Midbrain (tissue), 1 donor: ENCODE measurements at regions not wholly inside any gene's neighbourhood (a gene's known extent, or its start where the extent isn't known, plus 50 kb on each side); places are given as distances from the start of the nearest gene placed in this dataset.
"Not testable (repeated sequence)": the region's sequence is repeated elsewhere in the genome, so short reads cannot be mapped to it uniquely, and the experiment has no call there.

ENCODE experiments used
- DNase-seq: peaks from one replicate; lab custom pipeline; 2025; lab: John Stamatoyannopoulos, UW

DNA sequence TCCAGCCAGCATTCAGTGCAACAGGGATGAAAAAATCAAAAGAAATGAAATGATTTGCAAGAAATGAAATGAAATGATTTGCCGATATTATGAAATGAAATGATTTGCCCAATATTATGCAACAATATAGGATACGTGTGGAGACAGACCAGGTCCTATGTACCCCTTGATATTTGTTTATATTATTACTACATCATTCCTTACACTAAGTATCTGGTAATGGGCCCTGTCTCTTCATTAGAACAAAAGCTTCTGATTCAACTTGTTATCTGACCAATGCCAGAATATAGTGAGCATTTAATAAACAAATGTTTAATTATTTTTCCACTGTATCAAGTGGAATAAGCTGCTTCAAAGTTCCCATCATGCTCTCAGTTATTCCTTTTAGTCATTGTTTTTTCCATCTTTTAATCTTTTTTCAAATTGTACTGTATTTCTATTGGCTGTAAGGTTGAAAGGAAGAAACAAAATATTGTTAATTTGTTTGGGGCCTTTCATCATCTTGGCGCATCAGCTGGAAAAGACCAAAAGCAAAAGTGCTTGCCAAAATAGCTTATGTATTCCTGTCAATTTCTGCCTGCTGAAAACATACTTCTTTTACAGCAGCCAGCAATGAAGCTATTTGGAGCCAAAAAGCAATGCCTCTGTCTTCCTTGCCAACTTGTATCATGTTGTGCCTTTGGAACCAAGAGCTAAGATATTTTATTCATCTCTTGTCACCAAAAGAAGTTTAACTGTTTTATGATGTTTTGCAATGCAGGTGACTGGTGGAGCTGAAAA lies 2314.9 kb downstream of the LRRC4C start:
- no peak for DNase-seq

DNA sequence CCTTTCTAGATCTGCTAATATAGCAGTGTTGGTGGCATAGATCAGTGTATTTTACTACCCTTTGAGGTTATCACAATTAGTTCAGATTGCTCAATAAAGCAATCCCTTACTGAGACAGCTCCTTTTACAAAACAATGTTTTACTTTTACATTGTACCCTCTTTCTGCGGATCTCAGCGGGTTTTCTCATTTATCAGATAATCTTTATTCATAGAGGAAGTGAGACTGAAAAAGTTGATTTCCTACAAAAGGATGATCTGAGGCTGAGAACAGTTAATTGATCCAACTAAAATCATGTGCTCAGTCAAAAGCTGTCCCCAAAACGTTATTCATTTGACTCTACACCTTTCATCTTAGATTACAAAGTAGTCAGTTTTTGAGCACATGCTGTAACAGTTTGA lies 2319.9 kb downstream of the LRRC4C start:
- no peak for DNase-seq

DNA sequence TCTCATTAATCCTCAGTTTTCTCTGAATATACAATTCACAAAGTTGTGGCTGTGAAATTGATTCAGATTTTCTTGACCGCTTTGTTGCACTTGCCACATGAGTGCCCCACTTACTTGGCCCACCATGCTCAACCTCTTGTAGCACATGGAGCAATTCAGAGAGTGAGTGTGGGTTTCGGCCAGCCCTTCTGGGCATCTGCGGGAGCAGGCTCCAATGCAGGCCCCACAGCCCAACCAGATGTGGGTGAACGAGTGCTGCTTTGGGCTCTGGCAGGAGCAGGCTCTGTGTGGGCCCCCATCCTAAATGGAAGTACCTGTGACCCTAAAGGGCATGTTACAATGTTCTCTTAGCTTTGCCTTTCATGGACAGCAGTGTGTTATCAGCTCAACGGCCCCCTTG lies 2338.6 kb downstream of the LRRC4C start:
- no peak for DNase-seq

DNA sequence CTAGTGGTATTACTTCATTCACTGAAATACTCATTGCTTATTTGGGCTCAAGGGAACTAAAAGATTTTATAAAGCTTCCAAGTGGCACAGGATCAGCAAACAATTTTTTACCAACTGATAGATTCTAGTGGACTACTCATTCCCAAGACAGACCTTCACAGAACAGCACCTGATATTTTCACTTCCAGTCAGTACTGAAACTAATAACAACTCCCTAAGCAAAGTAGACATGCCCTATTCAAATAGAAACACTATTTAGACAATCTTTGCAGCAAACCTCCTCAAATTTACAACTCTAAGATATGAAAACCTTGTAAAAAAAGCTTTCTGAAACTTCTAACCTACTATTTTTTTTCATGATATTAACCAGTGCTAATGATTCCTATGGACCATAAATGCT lies 2345.8 kb downstream of the LRRC4C start:
- DNase-seq, result no peak

DNA sequence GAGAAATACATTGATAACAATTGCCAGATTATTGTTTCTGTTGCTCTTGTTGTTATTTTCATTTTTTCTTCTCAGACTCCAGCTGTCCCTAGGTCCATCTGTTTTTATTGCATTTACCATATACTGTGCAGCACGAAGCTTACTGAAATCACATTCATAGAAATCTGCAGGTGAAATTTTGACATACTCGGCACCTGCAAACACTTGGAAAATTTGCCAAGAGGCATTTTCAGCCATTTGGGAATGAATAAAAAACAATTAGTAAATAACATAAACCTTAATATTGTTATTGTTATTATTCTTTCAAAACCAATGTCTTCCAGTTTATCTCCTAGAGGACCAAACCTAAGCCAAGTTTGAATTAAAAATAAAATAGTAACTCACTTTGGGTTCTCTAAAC lies 2357.2 kb downstream of the LRRC4C start:
- no peak for DNase-seq

DNA sequence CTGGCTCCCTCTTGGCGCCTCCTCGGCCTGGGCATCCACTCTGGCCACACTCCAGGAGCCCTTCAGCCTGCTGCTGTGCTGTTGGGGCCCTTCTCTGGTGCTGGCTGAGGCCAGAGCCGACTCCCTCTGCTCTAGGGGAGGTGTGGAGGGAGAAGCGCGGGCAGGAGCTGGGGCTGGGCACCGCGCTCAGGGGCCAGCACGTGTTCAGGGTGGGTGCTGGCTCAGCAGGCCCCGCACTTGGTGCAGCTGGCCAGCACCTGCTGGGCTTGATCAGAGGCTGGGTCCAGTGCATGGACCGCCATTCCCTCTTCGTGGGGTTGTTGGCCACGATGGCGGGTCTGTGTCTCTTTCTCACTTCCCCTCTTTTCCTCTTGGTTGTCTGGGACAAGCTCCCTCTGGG lies 2381.0 kb downstream of the LRRC4C start:
- no peak for DNase-seq

DNA sequence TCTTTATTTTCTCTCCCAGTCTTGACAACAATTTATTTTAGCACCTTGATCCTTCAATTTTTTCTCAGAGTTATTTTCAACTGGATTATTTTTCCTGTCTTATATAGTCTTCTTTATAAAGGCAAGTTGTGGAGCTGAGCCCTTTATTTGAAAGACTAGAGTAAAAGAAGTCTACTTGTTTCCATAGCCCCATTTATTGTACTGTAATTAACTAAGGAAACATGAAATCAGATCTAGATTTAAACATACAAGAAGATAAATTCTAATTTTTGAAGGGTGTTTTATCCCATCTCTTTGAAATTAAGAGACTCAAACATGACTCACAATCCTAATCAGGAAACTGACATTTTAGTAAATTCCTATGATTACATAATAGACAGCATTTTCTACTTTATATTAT lies 2421.8 kb downstream of the LRRC4C start:
- no peak for DNase-seq

DNA sequence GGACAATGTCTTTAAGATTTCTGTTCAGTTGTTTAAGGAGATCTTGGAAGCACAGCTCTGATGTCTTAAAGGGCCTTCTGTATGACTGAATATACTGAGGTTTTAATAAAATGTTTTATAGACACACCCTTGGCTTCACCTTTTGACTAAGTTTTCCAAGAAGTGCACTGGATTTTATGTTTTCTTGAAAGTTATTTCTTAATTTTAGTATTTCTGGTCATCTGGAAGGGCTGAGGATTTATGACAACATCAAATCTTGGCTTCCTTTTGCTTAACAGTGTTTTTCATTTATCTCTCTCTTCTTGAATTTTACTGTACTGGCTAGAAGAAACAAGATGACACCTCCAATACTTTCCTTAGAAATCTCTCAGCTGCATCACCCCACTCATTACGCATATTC lies 2423.4 kb downstream of the LRRC4C start:
- no peak for DNase-seq

DNA sequence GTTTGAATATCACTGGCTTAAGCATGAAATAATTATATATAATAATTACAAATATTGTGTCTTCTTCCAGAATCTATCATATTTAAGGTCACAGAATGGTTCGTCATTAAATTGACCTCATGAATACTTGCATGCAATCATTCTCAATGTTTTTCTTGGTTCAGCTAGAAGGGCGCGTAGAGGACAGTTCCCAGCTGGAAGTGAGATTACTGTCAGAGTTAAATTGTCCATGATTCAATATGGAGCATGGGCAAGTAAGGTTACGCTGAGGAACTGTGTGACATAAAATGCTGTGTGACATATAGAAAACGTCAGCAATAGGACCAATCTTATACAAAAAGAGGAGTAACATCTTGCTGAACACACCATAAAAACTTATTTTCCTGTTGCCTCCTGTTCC lies 2423.5 kb upstream of the RAG2 start:
- DNase-seq, result no peak

DNA sequence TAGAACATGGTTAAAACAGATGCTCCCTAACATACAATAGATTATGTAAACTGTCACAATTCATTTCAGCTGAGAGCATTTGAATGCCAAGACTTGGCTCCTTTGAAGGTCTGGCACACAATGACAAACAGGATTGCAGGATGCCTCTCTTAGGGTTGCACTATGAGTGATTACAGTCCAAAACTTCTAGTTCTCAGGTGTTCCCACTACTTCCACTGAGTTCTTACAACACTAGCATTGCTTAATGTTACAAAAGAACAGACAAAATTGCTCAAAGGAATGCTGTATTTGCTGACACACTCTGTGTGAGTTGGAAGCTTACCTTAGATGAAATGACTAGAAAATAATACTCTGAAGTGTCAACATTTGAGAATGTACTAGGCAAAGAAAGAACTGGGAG lies 2413.8 kb upstream of the RAG2 start:
- DNase-seq, result no peak

DNA sequence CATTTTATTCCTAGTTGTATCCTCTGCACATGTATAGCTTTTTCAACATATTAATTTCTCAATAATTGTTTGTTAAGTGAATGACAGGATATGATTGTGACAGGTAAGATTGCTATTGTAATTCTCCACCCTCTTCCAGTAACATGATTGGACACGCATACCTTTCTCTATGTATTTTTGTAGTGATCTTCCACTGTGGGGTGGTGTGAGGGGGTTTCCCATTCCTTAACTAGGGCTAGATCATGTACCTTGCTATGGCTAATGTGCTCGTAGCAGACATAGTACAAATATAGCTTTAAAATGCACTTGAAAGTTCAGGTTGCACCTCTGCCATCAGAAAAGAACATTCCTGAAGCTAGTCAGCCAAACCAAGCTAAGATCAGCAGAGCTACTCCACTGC lies 2392.8 kb upstream of the RAG2 start:
- no peak for DNase-seq

DNA sequence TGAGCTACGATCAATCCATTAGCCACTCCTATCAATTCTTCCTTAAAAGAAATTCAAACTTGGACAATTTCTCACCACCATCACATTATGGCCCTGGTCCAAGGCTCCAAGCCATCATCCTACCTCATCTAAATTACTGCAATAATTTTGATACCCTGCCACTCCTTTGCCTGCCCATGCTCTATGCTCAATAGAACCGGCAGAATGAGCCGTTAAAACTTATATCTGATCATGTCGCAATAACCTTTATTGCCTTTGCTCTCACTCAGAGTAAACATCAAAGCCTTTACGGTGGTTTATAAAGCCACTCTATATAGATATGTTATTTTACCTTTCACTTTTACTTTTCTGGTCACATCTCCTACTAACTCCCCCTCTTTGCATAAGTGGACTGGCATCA lies 2392.1 kb upstream of the RAG2 start:
- DNase-seq, result no peak

DNA sequence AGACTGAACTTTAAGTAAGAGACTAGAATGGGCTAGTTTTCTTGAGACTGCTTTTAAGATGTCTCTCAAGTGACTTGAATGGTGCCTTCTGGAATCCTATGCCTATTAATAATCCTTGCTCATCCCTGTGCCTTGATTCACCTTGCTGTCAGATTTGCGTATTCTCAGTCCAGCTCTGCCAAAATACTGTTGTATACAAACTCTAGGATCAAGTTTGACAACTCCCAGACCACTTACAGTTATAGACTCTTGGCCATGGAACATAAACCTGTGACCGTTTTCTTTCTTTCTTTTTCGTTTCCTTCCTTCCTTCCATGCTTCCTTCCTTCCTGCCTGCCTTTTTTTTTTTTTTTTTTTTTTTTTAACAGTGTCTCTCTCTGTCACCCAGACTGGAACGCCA lies 2390.9 kb upstream of the RAG2 start:
- no peak for DNase-seq

DNA sequence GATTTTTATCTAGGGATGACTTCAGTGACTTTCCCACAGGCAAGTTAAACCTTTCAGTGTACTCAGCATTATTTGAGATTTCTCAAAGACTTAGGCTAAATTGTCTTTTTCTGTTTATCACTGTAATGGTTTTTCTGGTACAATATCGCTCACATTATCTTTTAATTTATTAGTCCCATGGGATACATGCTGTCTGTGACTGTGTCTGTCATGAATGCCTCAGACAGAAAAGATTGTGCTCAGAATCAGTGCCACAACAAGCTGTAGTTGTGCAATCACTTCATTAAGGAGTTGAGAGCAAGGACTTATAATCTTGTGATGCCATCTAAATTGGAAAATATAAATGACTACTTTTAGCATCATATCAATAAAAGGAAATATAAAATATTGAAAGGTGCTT lies 2374.2 kb upstream of the RAG2 start:
- DNase-seq, result no peak

DNA sequence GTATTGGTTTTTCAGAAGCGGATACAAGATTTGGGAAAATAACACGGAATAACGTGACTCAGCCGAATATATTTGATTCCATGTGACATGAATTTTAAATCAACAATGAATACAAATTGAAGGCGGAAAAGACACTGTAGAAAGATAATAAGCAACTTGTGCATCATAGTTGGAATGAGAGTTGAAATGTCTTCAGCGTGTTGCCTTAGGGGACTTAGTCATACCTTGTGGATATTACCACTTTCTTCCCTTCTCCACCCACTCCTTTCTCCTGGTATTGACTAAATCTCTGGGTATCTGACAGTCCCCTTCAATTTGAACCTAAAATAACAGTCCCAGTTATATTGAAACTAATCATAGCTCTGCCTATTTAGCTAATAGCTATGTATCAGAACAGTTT lies 2373.1 kb upstream of the RAG2 start:
- DNase-seq, result no peak

DNA sequence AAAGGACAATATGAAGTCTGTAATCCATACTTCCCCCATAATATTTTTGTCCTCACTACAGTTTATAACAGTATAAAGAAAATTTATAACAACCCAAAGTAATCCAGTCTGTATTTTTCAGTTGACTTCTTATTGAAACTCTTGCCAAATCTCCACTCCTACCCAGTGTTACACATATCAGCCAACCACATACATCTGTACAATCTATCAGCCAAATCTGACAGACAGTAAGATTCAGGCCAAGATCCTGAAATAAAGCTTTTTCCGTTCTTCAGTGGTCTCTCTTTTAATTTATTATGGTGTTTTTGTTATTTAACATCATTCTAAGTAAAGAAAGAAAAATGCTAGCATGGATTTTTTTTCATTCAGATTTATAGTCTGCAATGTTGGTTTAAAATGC lies 2370.9 kb upstream of the RAG2 start:
- DNase-seq, result no peak

DNA sequence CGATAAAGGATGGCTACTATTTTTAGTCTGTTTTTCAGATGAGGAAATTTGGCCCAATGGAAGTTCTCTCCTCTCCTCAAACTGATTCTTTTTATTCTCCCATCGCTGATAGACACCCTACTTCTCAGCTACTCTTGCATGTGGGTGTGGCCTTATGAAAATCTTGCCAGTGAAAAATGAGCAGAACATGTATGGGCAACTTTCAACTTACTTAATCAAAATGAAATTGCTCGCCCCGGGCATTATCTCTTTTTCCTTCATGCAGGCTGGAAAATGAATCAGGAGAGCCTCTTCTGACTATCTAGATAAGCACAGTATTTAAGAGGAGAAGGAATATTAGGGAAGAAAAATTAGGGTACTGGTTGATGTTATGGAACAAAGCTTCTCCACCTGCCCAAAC lies 2354.7 kb upstream of the RAG2 start:
- no peak for DNase-seq

DNA sequence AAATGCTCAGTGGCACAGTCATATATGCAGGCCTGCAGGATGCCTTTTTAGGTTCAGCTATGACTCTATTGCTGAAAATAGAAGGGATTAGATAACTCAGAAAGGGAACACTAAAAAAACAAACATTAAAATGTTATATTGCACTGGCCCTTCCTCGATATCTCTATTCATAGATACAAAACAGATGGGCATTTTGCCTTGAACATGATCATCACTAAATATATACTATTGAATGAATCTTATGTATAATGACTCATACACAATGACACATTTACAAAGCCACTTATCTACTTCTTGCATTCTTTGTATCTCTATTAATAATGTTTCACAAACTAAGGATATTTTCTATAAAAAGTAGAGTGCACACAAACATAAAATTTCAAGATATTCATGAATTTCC lies 2352.8 kb upstream of the RAG2 start:
- DNase-seq, result no peak

DNA sequence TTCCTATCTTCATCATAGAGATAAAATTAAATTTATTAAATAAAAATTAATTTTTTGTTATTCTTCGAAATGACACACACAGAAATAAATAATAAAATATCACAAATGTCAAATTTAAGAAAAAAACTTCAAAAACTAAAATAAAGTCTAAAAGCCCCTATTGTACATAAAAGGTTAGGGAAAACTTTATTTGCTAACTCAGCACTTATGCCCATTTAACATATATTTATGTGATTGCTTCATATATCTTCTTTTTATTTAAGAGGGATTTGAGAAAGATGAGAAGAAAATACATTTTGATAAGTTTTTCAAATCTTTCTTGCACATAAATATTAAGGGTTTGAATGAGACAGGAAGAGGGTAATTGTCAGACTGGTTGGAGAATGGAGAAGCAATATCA lies 2350.4 kb upstream of the RAG2 start:
- DNase-seq, result no peak

DNA sequence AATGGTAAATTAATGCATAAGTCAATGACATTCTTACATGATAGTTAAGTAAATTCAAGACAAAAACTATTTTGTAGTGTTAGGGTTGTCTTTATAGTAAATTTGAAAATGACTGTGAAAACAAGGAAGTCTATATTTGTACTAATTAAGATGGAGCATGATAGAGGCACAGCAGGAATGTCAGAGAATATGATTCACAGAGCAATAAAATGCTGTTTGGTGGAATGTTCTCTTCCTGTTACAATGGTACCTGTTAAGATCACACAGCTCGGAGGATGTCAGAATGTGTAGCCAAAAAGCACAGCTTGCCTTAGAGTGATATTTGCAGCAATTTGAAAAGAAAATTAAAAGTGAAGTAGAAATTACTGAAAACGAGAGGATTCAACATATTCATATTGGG lies 2339.7 kb upstream of the RAG2 start:
- DNase-seq, result no peak

DNA sequence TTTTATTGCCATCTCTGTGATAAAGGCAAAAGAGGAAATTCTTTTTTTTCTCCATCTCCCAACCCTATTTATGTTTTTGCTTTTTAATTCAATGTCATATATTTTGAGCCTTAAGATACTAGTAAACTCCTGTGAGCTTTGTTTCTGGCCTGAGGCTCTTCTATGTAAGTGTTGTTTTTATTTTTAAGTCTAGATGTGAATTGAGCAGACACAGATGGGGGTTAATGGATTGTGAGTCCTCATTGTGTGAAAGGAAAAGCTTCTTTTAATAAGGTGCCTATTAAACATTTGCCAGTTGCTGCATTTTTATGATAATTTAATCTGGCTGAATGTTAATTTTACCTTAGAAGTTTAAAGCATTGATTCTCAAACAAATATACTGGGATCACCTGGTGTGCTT lies 2337.9 kb upstream of the RAG2 start:
- DNase-seq, result no peak

DNA sequence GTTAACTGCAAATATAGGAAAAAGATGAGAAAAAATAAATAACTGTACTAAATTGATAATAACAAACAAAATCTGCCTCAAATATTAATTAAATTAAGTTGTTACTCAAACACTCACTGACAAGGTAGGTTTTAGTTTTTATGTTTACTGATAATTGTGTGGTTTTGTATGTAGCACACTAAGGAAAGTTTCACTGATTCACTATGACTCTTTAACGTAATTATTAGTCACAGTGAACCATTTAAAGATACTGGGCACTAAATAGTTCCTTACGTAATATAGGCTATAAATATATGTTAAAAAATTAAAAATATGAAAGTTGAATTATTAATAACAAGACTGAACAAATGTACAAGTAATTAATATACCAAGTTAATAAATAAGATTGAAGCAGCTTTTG lies 2330.0 kb upstream of the RAG2 start:
- no peak for DNase-seq

DNA sequence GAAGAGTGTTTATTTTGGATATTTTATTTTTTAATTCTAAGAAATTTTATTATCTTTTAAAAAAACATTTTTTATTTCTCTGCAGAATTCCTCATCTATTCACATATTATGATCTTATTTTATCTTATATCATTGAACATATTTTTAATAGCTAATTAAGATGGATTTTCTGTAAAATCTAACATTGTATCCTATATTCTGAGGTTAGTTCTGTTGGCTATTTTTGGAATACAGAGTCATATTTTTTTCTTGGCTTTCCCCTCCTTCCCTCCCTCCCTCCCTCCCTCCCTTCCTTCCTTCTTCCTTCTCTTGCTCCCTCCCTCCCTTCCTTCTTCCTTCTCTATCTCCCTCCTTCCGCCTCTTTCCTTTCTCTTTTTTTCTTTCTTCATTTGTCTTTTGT lies 2326.6 kb upstream of the RAG2 start:
- DNase-seq, result no peak

DNA sequence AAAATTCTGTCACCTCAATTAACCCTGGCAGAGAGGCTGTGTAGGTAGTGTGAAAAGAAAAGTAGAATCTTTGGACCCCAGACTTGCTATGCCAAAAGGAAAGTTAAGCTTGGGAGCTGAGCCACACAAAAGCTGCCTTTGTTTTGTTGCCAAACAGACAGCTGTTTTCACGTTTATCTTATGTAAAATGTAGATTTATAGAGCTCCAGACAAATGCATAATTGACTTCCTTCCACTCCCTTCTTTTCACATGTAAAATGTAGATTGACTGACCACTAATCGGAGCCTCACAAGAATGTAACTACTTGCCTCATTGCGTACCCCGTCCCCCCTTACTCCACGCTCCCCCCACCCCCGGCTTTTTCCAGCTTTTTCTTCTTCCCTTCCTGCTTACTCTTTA lies 2302.2 kb upstream of the RAG2 start:
- no peak for DNase-seq

DNA sequence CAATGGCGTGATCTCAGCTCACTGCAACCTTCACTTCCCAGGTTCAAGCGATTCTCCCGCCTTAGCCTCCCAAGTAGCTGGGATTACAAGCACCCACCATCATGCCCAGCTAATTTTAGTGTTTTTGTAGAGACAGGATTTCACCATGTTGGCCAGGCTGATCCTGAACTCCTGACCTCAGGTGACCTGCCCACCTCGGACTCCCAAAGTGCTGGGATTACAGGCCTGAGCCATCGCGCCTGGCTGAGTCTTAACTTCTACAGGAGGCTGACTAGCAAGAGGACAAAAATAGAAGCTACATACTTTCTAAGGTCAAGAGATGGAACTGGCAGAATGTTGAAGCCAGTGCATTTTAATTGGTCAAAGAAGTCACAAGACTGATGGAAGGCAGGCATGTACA lies 2296.2 kb upstream of the RAG2 start:
- not testable (repeated sequence) for DNase-seq
